ENCODE measurements at regions not wholly inside any gene's neighbourhood (a gene's known extent, or its start where the extent isn't known, plus 50 kb on each side); places are given as distances from the start of the nearest gene placed in this dataset.

- DNase-seq = no peak
- Mint-ChIP-seq H3K4me1 (ENCODE audit: low read depth) (no peaks in the 10 kb centered on the region), H3K9me3 (peaks cover 13% of the 10 kb centered on the region), H3K36me3 (no peaks in the 10 kb centered on the region), H3K4me3 (no peak overlapping the region), H3K27ac (no peak overlapping the region), H3K27me3 (no peaks in the 10 kb centered on the region)
- intact Hi-C loops (cut with micrococcal nuclease) = no loop called here
- ChIA-PET CTCF (no interaction called here), POLR2A (no interaction called here)
These were observed 498.3 kb upstream of the LRRTM4 start for GRCh38 chr2:78020491-78020890.

DNA sequence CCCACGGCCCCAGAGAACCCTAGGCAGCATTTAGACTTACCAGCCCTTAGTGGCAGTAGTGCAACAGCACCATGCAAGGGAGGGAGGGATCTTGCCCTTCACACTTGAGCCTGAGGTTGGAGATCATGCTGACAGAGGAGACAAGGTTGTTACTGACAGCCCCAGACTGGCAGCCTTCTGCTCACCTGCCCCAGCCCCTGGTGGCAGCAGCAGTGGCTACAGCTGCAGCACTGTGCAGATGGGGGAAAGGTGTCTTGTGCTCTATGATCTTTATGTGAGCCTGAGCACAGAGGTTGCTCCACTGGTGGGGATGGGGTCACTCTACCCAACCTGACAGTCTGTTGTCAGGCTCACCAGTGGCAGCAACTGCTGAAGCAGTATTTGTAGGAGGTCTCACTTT lies 501.2 kb upstream of the LRRTM4 start:
- no peaks in the 10 kb centered on the region for H3K36me3 Mint-ChIP-seq
- intact Hi-C loops (cut with micrococcal nuclease) = no loop called here
- ChIA-PET POLR2A (no interaction called here), CTCF (no interaction called here)
- H3K4me3 Mint-ChIP-seq = no peak overlapping the region
- H3K4me1 Mint-ChIP-seq (ENCODE audit: low read depth) = no peaks in the 10 kb centered on the region
- no peak for DNase-seq
- no peaks in the 10 kb centered on the region for H3K27me3 Mint-ChIP-seq
- H3K9me3 Mint-ChIP-seq = peaks cover 25% of the 10 kb centered on the region
- H3K27ac Mint-ChIP-seq = no peak overlapping the region

GRCh38 chr2:78024996-78025395 lies 502.8 kb upstream of the LRRTM4 start:
- ChIA-PET CTCF (no interaction called here), POLR2A (no interaction called here)
- H3K4me3 Mint-ChIP-seq = no peak overlapping the region
- intact Hi-C loops (cut with micrococcal nuclease) = no loop called here
- DNase-seq = no peak
- no peaks in the 10 kb centered on the region for H3K4me1 Mint-ChIP-seq (ENCODE audit: low read depth)
- H3K9me3 Mint-ChIP-seq = peaks cover 38% of the 10 kb centered on the region
- no peak overlapping the region for H3K27ac Mint-ChIP-seq
- no peaks in the 10 kb centered on the region for H3K27me3 Mint-ChIP-seq
- no peaks in the 10 kb centered on the region for H3K36me3 Mint-ChIP-seq

DNA sequence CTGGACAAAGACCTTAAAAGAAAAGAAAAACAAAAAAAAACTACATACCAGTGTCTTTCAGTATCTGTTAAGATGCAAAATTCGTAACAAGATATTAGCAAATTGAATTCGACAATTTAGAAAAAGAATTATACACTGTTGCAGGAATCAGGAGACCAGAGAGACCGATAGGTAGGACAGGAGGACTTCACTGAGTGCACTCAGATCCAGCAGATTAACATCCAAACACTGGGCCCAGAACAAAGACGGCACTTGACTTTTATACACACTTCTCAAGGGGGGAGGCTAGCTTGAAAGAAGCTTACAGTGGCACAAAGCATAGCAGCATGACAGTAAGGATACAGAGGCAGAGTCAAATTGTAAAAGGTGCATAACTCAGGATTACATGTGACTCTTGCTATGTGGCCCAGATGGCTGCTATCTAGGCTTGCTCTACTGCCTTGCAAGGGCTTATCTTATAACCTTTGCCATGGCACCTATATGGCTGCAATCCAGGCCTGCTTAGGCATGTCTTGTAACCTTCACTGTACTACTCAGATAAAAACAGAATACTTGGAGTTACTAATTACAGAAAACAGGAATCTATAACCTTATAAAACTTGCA lies 507.3 kb upstream of the LRRTM4 start:
- CTCF ChIA-PET = no interaction called here
- Mint-ChIP-seq H3K27me3 (no peaks in the 10 kb centered on the region), H3K27ac (no peak overlapping the region), H3K4me1 (ENCODE audit: low read depth) (no peaks in the 10 kb centered on the region), H3K9me3 (peaks cover 37% of the 10 kb centered on the region), H3K4me3 (no peak overlapping the region), H3K36me3 (no peaks in the 10 kb centered on the region)
- POLR2A ChIA-PET = no interaction called here
- no peak for DNase-seq
- intact Hi-C loops (cut with micrococcal nuclease) = no loop called here

DNA sequence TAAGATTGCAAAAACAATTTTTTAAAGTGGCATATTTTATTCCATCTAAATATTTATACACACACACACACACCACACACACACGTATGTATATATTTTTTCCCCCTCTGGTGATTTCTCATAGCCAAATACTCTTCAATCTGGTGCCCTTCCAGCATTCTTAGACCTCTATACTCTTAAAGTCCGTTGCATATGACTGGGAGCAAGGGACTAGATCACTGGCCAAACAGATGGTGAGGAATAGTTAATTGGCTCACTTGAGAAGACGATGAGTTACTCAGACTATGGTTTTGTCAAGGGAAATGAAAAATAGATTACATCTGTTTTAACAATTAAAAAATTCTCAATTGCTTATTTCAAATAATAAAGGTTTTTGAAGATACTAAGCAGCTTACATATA lies 512.5 kb upstream of the LRRTM4 start:
- H3K9me3 Mint-ChIP-seq = peaks cover 25% of the 10 kb centered on the region
- POLR2A ChIA-PET = no interaction called here
- no peak overlapping the region for H3K4me3 Mint-ChIP-seq

DNA sequence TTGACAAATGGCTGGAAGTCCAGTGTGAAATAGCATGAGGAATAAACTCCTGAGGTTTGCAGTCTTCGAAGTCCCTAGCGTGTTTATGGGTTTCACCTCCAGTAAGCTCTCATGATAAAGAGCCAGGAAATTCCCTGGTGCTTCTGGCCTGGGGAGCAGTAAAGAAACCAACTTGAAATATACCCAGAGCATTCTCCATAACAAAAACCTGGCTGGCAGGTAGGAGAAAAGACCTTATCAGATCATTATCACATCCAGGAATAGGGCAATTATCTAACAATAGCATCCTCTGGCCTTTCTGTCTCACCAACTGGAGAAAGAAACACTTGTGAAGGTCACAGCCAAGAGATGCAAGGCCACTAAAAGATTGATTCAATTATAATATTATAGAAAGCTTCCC lies 513.6 kb upstream of the LRRTM4 start:
- Mint-ChIP-seq H3K9me3 (peaks cover 23% of the 10 kb centered on the region), H3K4me3 (no peak overlapping the region), H3K4me1 (ENCODE audit: low read depth) (no peaks in the 10 kb centered on the region), H3K27me3 (no peaks in the 10 kb centered on the region), H3K36me3 (no peaks in the 10 kb centered on the region), H3K27ac (no peak overlapping the region)
- POLR2A ChIA-PET = no interaction called here
- intact Hi-C loops (cut with micrococcal nuclease) = no loop called here
- CTCF ChIA-PET = no interaction called here
- DNase-seq = no peak

More for the DNA sequence above, 512.5 kb upstream of the LRRTM4 start:
- no peaks in the 10 kb centered on the region for H3K36me3 Mint-ChIP-seq
- no peaks in the 10 kb centered on the region for H3K4me1 Mint-ChIP-seq (ENCODE audit: low read depth)
- no peaks in the 10 kb centered on the region for H3K27me3 Mint-ChIP-seq
- no peak for DNase-seq
- intact Hi-C loops (cut with micrococcal nuclease) = no loop called here
- CTCF ChIA-PET = no interaction called here
- H3K27ac Mint-ChIP-seq = no peak overlapping the region

DNA sequence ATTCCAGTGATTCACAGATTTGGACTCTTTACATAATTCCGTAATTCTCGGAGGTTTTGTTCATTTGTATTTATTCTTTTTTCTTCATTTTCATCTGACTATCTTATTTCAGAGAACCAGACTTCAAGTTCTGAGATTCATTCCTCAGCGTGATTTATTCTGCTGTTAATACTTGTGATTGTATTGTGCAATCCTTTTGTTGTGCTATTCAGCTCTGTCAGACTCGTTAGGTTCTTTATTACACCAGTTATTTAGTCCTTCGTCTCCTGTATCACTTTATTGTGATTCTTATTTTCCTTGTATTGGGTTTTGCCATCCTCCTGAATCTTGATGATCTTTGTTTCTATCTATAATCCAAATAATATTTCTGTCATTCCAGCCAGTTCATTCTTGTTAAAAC lies 529.3 kb upstream of the LRRTM4 start:
- Mint-ChIP-seq H3K27ac (no peak overlapping the region), H3K4me1 (ENCODE audit: low read depth) (no peaks in the 10 kb centered on the region), H3K4me3 (no peak overlapping the region), H3K36me3 (no peaks in the 10 kb centered on the region), H3K27me3 (no peaks in the 10 kb centered on the region), H3K9me3 (peaks cover 67% of the 10 kb centered on the region)
- no peak for DNase-seq
- intact Hi-C loops (cut with micrococcal nuclease) = no loop called here
- ChIA-PET POLR2A (no interaction called here), CTCF (no interaction called here)

DNA sequence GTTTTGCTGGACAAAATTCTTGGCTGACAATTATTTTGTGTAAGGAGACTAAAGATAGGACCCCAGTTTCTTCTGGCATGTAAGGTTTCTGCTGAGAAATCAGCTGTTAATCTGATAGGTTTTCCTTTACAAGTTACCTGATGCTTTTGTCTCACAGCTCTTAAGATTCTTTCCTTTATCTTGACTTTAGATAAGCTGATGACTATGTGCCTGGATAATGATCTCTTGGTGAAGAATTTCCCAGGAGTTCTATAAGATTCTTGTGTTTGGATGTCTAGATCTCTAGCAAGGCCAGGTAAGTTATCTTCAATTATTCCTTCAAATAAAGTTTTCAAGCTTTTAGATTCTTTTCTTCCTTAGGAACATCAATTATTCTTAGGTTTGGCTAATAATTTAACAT lies 534.8 kb upstream of the LRRTM4 start:
- H3K9me3 Mint-ChIP-seq = peaks cover 60% of the 10 kb centered on the region
- H3K27ac Mint-ChIP-seq = no peak overlapping the region
- no peak for DNase-seq
- intact Hi-C loops (cut with micrococcal nuclease) = no loop called here
- no peaks in the 10 kb centered on the region for H3K4me1 Mint-ChIP-seq (ENCODE audit: low read depth)
- POLR2A ChIA-PET = no interaction called here
- CTCF ChIA-PET = no interaction called here
- H3K36me3 Mint-ChIP-seq = no peaks in the 10 kb centered on the region
- H3K27me3 Mint-ChIP-seq = no peaks in the 10 kb centered on the region
- H3K4me3 Mint-ChIP-seq = no peak overlapping the region

DNA sequence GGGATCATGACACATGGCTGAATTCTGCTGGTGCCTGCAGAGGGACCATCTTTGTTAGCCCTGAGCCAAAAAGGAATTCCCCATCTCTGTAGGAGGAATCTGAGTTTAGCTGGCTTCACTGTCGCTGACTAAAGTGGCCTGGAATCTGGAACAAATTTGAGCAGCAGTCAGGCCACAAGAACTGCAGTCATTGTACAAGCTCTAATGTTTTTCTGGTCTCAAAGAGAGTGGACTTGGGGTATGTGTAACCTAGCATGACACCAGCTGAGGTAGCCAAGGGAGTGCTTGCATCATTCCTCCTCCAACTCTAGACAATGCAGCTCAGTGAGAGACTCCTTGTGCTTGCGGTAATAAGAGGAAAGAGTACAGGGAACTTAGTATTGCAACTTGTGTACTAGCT lies 539.1 kb upstream of the LRRTM4 start:
- Mint-ChIP-seq H3K4me1 (ENCODE audit: low read depth) (no peaks in the 10 kb centered on the region), H3K27me3 (no peaks in the 10 kb centered on the region), H3K9me3 (peaks cover 35% of the 10 kb centered on the region), H3K27ac (no peak overlapping the region), H3K36me3 (no peaks in the 10 kb centered on the region), H3K4me3 (no peak overlapping the region)
- no peak for DNase-seq
- ChIA-PET CTCF (no interaction called here), POLR2A (no interaction called here)
- intact Hi-C loops (cut with micrococcal nuclease) = no loop called here

DNA sequence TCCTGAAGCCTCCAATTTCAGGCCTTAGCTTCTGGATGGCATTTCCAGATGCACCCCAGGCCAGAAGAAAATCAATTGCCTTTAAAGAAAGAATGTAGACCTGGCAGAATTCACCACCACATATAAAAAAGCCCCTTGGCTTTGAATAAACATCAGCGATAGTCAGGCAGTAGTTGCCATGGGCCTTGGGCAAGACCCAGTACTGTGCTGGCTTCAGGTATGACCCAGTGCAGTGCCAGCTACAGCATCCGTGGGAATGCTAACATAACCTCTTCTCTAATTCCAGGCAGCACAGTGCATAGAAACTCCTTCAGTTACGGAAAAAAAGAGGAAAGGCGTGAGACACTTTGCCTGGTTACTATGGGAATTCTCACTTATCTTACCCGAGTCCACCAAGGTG lies 539.6 kb upstream of the LRRTM4 start:
- no peaks in the 10 kb centered on the region for H3K27me3 Mint-ChIP-seq
- DNase-seq = no peak
- peaks cover 35% of the 10 kb centered on the region for H3K9me3 Mint-ChIP-seq
- H3K27ac Mint-ChIP-seq = no peak overlapping the region
- H3K36me3 Mint-ChIP-seq = no peaks in the 10 kb centered on the region
- intact Hi-C loops (cut with micrococcal nuclease) = no loop called here
- CTCF ChIA-PET = no interaction called here
- no peak overlapping the region for H3K4me3 Mint-ChIP-seq
- H3K4me1 Mint-ChIP-seq (ENCODE audit: low read depth) = no peaks in the 10 kb centered on the region
- POLR2A ChIA-PET = no interaction called here

DNA sequence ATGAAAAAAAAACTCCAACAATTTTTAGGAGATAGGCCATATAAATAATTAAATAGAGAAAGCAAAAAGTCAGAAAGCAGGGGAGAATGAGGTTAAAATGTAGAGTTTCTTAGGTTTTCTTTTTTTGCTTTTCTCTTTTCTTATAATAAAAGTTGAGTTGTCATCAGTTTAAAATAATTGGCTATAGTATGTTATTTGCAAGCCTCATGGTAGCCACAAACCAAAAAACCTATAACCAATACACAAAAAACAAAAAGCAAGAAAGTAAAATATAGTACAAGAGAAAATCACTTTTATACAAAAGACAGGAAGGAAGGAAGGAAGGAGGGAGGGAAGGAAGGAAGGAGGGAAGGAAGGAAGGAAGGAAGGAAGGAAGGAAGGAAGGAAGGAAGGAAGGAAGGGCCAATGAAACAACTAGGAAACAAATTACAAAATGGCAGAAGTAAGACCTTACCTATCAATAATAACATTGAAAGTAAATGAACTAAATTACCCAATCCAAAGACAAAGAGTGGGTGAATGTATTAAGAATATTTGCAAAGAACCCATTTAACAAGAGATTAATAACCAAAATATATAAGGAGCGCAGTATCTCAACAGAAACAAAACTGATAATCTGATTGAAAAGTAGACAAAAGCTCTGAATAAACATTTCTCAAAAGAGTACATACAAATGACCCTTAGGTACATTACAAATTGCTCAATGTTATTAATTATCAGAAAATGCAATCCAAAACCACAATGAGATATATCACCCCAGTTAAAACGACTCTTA lies 541.3 kb upstream of the LRRTM4 start:
- POLR2A ChIA-PET = no interaction called here
- Mint-ChIP-seq H3K9me3 (peaks cover 31% of the 10 kb centered on the region), H3K27me3 (no peaks in the 10 kb centered on the region), H3K4me3 (no peak overlapping the region), H3K4me1 (ENCODE audit: low read depth) (no peaks in the 10 kb centered on the region), H3K36me3 (no peaks in the 10 kb centered on the region), H3K27ac (no peak overlapping the region)
- intact Hi-C loops (cut with micrococcal nuclease) = no loop called here
- DNase-seq = no peak
- CTCF ChIA-PET = no interaction called here

DNA sequence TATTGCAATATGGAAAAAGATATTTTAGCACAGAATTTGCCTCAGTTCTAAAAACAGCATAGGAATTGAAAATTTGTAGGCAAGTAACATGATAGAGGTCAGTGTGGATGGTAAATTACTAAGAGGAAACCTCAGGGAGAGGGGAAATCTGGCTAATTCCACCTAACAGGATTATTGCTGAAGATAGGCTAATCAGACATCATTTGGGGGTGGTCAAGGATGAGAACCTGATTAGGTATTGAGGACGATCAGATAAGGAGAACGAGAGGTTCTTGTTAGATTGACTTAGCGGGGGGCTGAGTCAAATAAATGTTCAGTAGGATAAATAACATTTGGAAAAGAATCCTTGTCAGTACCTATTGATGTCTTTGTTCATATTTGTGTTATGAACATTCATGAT lies 543.2 kb upstream of the LRRTM4 start:
- intact Hi-C loops (cut with micrococcal nuclease) = no loop called here
- H3K4me3 Mint-ChIP-seq = no peak overlapping the region
- peaks cover 20% of the 10 kb centered on the region for H3K9me3 Mint-ChIP-seq
- ChIA-PET CTCF (no interaction called here), POLR2A (no interaction called here)
- H3K4me1 Mint-ChIP-seq (ENCODE audit: low read depth) = no peaks in the 10 kb centered on the region
- no peaks in the 10 kb centered on the region for H3K36me3 Mint-ChIP-seq
- H3K27ac Mint-ChIP-seq = no peak overlapping the region
- no peaks in the 10 kb centered on the region for H3K27me3 Mint-ChIP-seq
- DNase-seq = no peak

GRCh38 chr2:78068808-78069207 lies 546.6 kb upstream of the LRRTM4 start:
- CTCF ChIA-PET = no interaction called here
- intact Hi-C loops (cut with micrococcal nuclease) = no loop called here
- H3K4me3 Mint-ChIP-seq = no peak overlapping the region
- no peaks in the 10 kb centered on the region for H3K36me3 Mint-ChIP-seq
- no peak overlapping the region for H3K27ac Mint-ChIP-seq
- H3K4me1 Mint-ChIP-seq (ENCODE audit: low read depth) = no peaks in the 10 kb centered on the region
- POLR2A ChIA-PET = no interaction called here
- DNase-seq = no peak
- peaks cover 6% of the 10 kb centered on the region for H3K9me3 Mint-ChIP-seq
- no peaks in the 10 kb centered on the region for H3K27me3 Mint-ChIP-seq

Measured in activated CD4-positive, alpha-beta memory T cell treated with anti-CD3 and anti-CD28 coated beads for 36 hours (primary cell).